Panc1 (cell line): ENCODE measurements at regions not wholly inside any gene's neighbourhood (a gene's known extent, or its start where the extent isn't known, plus 50 kb on each side); places are given as distances from the start of the nearest gene placed in this dataset.

Experiments used
- ATAC-seq: fragments of 200-7000 bp; cut with Tn5 transposase; 2 replicates; pipeline ENCODE4 v1.9.1; 2020; ENCODE audit warnings: mild to moderate bottlenecking, moderate library complexity
- BruUV-seq: library from RNA; stranded (reverse); fragments of 400-500 nt; replicated peaks from 2 replicates; lab custom pipeline; 2021; lab: Mats Ljungman, UMichigan
- CTCF ChIA-PET: fragments of 300-600 bp; sonication (Branson Sonifier 250); formaldehyde crosslinking; loops from one replicate; lab custom pipeline; 2022; ENCODE audit warnings: antibody characterized with exemption; lab: Charles Lee
- POLR2A ChIA-PET: fragments of 300-600 bp; sonication (Branson Sonifier 250); formaldehyde crosslinking; loops from one replicate; lab custom pipeline; 2022; ENCODE audit warnings: antibody characterized with exemption; lab: Charles Lee
- DNase-seq: peaks from one replicate; pipeline ENCODE4 v3.0.0-alpha.2; 2010; ENCODE audit warnings: low read depth, low spot score
- H3K27ac ChIP-seq: 2 replicates; pipeline ENCODE4 v1.5.1; 2011; ENCODE audit warnings: mild to moderate bottlenecking, low read length, inconsistent platforms
- H3K27me3 ChIP-seq: fragments of 200-500 bp; sonication (Bioruptor generic); 2 replicates; pipeline ENCODE4 v1.6.0; 2014; ENCODE audit warnings: low read length, inconsistent platforms; ENCODE audit not compliant: control insufficient read depth, insufficient read depth
- H3K36me3 ChIP-seq: fragments of 200-500 bp; sonication (Bioruptor generic); 2 replicates; pipeline ENCODE4 v1.5.1; 2014; ENCODE audit warnings: inconsistent platforms, mild to moderate bottlenecking, low read length, moderate library complexity; ENCODE audit not compliant: control insufficient read depth, insufficient read depth
- H3K4me1 ChIP-seq: 2 replicates; pipeline ENCODE4 v1.5.1; 2011; ENCODE audit warnings: inconsistent platforms, mild to moderate bottlenecking, low read length, moderate library complexity; ENCODE audit not compliant: control insufficient read depth, insufficient read depth
- H3K4me3 ChIP-seq, 2 experiments: 2 replicates each; pipeline ENCODE4 v1.5.1; 2011 to 2012; ENCODE audit warnings: low read depth in 2 of 2, low read length in 2 of 2, mild to moderate bottlenecking in 2 of 2, inconsistent platforms in 1 of 2, moderate library complexity in 1 of 2
- H3K9me3 ChIP-seq: fragments of 200-500 bp; sonication (Bioruptor generic); 2 replicates; pipeline ENCODE4 v1.5.1; 2014; ENCODE audit warnings: low read depth, mild to moderate bottlenecking, inconsistent platforms, low read length, moderate library complexity; ENCODE audit not compliant: control insufficient read depth, insufficient read depth
- POLR2AphosphoS5 ChIP-seq: IDR thresholded peaks from 2 replicates; pipeline ENCODE4 v1.6.1; 2012; ENCODE audit warnings: mild to moderate bottlenecking, low read depth, low read length, moderate library complexity
- SIN3A ChIP-seq: IDR thresholded peaks from 2 replicates; pipeline ENCODE4 v1.6.1; 2012; ENCODE audit warnings: low read depth, mild to moderate bottlenecking, low read length, moderate library complexity, borderline replicate concordance; ENCODE audit not compliant: insufficient read depth
- TCF7L2 ChIP-seq: IDR thresholded peaks from 2 replicates; pipeline ENCODE4 v1.6.1; 2011; ENCODE audit warnings: mild to moderate bottlenecking, low read depth, low read length, inconsistent platforms
- in situ Hi-C: cut with HindIII; loops from 2 replicates; pipeline ENCODE4 v1.10.0; 2016; ENCODE audit warnings: low sequenced_read_pairs, low pct_unique_long_range_greater_than_20kb
- intact Hi-C: fragments of 100-400 bp; cut with micrococcal nuclease; formaldehyde crosslinking; loops from one replicate; pipeline ENCODE4 v1.10.0; 2022; ENCODE audit not compliant: unreplicated experiment
- TF ChIP-seq, protein P1 (sequence below): fragments of 450-650 bp; IDR thresholded peaks from 2 replicates; pipeline ENCODE4 v1.5.1; 2017; ENCODE audit warnings: mild to moderate bottlenecking
- TF ChIP-seq, protein P2 (sequence below), 2 experiments: IDR thresholded peaks; 2 replicates each; pipeline ENCODE4 v1.6.1; 2011 to 2012; ENCODE audit warnings: low read depth in 2 of 2, control low read depth in 1 of 2, low read length in 1 of 2, mild to moderate bottlenecking in 1 of 2, moderate library complexity in 1 of 2; ENCODE audit not compliant: insufficient read depth in 1 of 2

DNA sequence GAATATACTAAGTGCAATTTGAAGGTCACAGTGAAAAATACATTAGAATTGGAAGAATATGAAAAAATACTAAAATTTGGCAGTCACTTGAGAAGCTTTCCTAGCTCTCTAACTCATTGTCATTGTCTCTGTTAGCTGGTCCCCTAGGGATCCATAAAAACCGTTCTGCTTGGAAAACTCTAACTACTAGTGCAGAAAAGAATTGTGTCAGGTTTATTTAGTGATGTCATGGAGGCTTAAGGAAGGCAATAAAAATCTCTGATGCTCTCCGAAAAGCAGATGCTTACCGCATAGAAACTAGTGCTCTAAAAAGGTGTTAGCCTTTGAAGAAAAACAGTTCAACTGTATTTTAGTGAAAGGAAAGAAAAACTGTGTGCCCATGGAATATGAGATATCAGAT lies 150.1 kb upstream of the DLGAP1 start:
- intact Hi-C loops: no loop called here
- no peak overlapping the region for H3K4me3 ChIP-seq
- H3K36me3 ChIP-seq: no peaks in the 10 kb centered on the region
- TF ChIP-seq, protein P1, sequence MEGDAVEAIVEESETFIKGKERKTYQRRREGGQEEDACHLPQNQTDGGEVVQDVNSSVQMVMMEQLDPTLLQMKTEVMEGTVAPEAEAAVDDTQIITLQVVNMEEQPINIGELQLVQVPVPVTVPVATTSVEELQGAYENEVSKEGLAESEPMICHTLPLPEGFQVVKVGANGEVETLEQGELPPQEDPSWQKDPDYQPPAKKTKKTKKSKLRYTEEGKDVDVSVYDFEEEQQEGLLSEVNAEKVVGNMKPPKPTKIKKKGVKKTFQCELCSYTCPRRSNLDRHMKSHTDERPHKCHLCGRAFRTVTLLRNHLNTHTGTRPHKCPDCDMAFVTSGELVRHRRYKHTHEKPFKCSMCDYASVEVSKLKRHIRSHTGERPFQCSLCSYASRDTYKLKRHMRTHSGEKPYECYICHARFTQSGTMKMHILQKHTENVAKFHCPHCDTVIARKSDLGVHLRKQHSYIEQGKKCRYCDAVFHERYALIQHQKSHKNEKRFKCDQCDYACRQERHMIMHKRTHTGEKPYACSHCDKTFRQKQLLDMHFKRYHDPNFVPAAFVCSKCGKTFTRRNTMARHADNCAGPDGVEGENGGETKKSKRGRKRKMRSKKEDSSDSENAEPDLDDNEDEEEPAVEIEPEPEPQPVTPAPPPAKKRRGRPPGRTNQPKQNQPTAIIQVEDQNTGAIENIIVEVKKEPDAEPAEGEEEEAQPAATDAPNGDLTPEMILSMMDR: no peak
- TF ChIP-seq TCF7L2 (no peak), SIN3A (no peak), POLR2AphosphoS5 (no peak)
- TF ChIP-seq, protein P2, sequence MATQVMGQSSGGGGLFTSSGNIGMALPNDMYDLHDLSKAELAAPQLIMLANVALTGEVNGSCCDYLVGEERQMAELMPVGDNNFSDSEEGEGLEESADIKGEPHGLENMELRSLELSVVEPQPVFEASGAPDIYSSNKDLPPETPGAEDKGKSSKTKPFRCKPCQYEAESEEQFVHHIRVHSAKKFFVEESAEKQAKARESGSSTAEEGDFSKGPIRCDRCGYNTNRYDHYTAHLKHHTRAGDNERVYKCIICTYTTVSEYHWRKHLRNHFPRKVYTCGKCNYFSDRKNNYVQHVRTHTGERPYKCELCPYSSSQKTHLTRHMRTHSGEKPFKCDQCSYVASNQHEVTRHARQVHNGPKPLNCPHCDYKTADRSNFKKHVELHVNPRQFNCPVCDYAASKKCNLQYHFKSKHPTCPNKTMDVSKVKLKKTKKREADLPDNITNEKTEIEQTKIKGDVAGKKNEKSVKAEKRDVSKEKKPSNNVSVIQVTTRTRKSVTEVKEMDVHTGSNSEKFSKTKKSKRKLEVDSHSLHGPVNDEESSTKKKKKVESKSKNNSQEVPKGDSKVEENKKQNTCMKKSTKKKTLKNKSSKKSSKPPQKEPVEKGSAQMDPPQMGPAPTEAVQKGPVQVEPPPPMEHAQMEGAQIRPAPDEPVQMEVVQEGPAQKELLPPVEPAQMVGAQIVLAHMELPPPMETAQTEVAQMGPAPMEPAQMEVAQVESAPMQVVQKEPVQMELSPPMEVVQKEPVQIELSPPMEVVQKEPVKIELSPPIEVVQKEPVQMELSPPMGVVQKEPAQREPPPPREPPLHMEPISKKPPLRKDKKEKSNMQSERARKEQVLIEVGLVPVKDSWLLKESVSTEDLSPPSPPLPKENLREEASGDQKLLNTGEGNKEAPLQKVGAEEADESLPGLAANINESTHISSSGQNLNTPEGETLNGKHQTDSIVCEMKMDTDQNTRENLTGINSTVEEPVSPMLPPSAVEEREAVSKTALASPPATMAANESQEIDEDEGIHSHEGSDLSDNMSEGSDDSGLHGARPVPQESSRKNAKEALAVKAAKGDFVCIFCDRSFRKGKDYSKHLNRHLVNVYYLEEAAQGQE (IDR thresholded peaks at IDR 0.05; ENCODE audit: insufficient read depth in 1 of 2, low read depth in 2 of 2, low read length in 1 of 2): no peak
- no peaks in the 10 kb centered on the region; the same call in 1 of the 2 replicates for H3K9me3 ChIP-seq
- BruUV-seq: no TSS peak
- ATAC-seq (no peak), DNase-seq (no peak)
- no peaks in the 10 kb centered on the region for H3K4me1 ChIP-seq
- H3K27me3 ChIP-seq: no peaks in the 10 kb centered on the region
- ChIA-PET CTCF (no interaction called here), POLR2A (interaction anchor here (0.6 kb wide), 1 partner anchor 35 kb away, joined by 3 read pairs; no protein-coding TSS in a partner anchor)
- H3K27ac ChIP-seq: no peak overlapping the region
- in situ Hi-C loops: no loop called here

DNA sequence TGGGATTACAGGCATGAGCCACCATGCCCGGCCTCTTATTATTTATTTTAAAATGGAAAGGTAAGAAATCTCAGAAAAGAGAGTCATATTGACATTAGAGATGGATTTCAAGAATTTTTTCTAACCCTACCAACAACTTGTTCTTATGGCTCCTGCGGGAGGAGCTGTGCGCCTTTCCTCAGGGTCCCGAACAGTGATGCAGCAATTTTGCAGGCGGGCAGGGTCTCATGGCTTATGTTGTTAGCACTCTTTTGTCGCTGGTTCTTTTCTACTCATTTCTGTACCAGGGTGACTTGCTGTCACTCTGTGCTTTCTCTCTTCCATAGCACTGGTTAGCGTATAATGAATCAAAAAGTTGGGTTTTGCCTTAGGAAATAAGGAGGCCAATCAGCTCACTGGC lies 148.8 kb upstream of the DLGAP1 start:
- Histone ChIP-seq H3K27me3 (no peaks in the 10 kb centered on the region), H3K36me3 (no peaks in the 10 kb centered on the region), H3K4me1 (no peaks in the 10 kb centered on the region), H3K9me3 (no peaks in the 10 kb centered on the region), H3K4me3 (no peak overlapping the region), H3K27ac (no peak overlapping the region)
- BruUV-seq: no TSS peak
- ChIA-PET POLR2A (no interaction called here), CTCF (no interaction called here)
- intact Hi-C loops: no loop called here
- ATAC-seq: no peak
- DNase-seq: no peak
- TF ChIP-seq POLR2AphosphoS5 (no peak), TCF7L2 (no peak), SIN3A (no peak)
- TF ChIP-seq, protein P1: no peak
- TF ChIP-seq, protein P2 (IDR thresholded peaks at IDR 0.05; ENCODE audit: insufficient read depth in 1 of 2, low read depth in 2 of 2, low read length in 1 of 2): no peak
- in situ Hi-C loops: no loop called here
